Fibroblast of villous mesenchyme (primary cell): ENCODE measurements at regions not wholly inside any gene's neighbourhood (a gene's known extent, or its start where the extent isn't known, plus 50 kb on each side); places are given as distances from the start of the nearest gene placed in this dataset.
"Not testable (repeated sequence)": the region's sequence is repeated elsewhere in the genome, so short reads cannot be mapped to it uniquely, and the experiment has no call there.

Source experiments
- DNase-seq: peaks from one replicate; pipeline ENCODE4 v3.0.0-alpha.2; 2010; ENCODE audit warnings: low read depth
- H3K4me3 ChIP-seq: 2 replicates; pipeline ENCODE4 v1.5.1; 2011; ENCODE audit warnings: low read depth, mild to moderate bottlenecking, low read length
- CTCF ChIP-seq: IDR thresholded peaks from 2 replicates; pipeline ENCODE4 v1.5.1; 2012; ENCODE audit warnings: low read depth, mild to moderate bottlenecking, low read length; ENCODE audit not compliant: insufficient read depth

DNA sequence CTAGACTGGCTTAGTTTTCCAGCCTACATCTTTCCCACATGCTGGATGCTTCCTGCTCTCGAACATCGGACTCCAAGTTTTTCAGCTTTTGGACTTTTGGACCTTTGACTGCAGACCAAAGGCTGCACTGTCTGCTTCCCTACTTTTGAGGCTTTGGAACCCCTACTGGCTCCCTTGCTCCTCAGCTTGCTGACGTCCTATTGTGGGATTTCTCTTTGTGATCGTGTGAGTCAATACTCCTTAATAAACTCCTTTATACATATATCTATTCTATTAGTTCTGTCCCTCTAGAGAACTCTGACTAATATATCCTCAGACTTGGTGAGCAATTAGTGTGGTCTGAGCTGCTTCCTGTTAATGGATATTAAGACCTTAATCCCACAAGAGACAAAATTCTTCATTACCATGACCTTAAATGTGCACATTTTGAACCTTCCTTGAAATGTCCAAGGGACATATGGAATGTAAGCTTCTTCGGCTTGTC is 752.9 kb downstream of the CDH18 start:
- DNase-seq: no peak
- no peak for TF ChIP-seq CTCF
- no peak overlapping the region for H3K4me3 ChIP-seq

DNA sequence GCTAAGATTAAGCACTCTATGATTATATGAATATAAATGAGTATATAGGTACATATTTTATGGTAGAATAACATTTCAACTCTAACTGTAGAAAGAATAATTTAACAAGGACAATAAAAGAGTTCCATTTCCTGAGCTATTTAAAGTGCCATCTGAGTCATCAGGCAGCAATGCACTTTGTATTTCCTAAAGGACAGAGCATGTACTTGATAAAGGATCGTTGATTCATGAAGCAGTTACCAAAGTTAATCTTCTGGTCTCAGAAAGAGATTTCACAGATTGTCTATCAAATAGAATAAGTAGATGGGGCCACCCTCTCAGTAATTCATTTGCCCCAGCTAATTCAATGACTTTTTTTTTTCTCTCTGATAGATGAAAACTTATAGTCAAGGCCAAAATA is 747.8 kb downstream of the CDH18 start:
- DNase-seq: peak; percentile 0
- no peak for TF ChIP-seq CTCF
- H3K4me3 ChIP-seq: no peak overlapping the region

DNA sequence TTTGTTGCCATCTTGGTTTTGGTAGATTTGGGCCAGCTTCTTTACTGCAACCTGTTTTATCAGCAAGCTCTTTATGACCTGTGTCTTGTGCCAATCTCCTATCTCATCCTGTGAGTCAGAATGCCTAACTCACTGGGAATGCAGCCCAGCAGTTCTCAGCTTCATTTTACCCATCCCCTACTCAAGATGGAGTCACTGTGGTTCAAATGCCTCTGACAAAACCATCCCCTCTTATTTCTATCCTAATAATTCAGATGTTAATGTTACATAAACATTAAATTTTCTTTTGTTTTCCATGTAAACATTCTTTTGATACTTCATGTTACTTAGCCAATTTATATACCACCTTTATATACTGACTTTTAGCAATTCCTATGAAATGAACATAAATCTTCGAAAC is 746.3 kb downstream of the CDH18 start:
- no peak overlapping the region for H3K4me3 ChIP-seq
- no peak for TF ChIP-seq CTCF
- no peak for DNase-seq

- not testable (repeated sequence) for DNase-seq, H3K4me3 ChIP-seq
These were observed 741.8 kb downstream of the CDH18 start for GRCh38 chr5:19246191-19246590.

GRCh38 chr5:19247302-19247701 is 740.7 kb downstream of the CDH18 start:
- no peak overlapping the region for H3K4me3 ChIP-seq
- TF ChIP-seq CTCF: no peak
- no peak for DNase-seq

DNA sequence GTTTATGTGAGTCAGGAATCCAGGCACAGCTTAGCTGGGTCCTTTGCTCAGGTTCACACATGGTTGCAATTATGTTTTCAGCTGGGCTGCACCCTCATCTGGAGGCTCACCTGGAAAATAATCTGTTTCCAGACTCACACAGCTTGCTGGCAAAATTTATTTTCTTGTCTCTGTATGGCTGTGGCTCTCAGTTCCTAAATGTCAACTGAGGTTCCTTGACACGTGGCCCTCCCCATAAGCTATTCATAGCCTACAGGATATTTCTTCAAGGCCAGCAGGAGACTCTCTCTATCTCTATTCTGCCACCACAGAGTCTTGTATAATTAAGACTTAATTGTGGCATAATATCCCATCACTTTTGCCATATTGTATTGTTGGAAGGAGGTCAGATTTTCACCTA is 732.0 kb downstream of the CDH18 start:
- no peak for TF ChIP-seq CTCF
- H3K4me3 ChIP-seq: no peak overlapping the region
- no peak for DNase-seq

DNA sequence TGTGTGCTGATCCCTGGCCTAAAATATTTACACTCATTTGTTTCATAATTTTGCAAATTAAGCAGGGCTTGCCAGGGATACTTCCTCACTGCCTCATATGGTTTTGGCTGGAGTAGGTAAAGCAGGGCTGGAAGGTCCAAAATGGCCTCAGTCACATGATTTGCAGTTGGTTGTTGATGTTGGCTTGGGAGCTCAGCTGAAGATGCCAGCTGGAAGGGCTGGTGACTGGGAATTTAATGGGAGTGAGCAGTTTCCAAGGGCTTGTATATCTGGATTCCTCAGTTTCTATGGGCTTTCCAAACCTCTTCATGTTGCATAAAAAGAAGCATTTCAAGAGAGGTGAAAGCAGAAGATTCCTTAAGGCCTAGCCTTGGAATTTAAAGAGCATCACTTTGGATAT is 729.3 kb downstream of the CDH18 start:
- no peak for TF ChIP-seq CTCF
- no peak for DNase-seq
- no peak overlapping the region for H3K4me3 ChIP-seq
